ENCODE measurements at regions not wholly inside any gene's neighbourhood (a gene's known extent, or its start where the extent isn't known, plus 50 kb on each side); places are given as distances from the start of the nearest gene placed in this dataset.
"Not testable (repeated sequence)": the region's sequence is repeated elsewhere in the genome, so short reads cannot be mapped to it uniquely, and the experiment has no call there.

DNA sequence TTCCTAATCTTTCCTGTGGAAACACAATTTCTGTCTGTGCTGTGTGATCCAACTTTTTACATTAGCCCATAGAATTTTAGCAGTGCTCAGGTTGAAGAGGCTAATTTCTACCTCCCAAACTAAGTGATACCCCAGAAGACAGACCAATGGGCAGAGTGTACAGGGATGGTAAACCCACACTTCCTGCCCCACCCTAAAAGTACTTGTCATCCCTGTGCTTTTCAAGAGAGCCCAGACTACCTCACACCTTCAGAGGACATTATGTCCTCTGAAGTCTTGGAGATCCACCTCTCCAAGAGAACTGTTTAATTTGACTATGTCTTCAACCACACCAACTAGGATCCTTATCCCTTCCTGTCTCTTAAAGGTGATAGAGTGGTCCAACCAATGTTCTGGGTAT is 82.0 kb upstream of the ACSL1 start:
- H3K4me3 ChIP-seq (ENCODE audit: low read depth in 1 of 2, low read length in 2 of 2): no peak overlapping the region
- H3K9me3 ChIP-seq (ENCODE audit: control insufficient read depth in 1 of 2, low read length in 2 of 2): peaks cover 10 to 15% of the 10 kb centered on the region in 2 donors

GRCh38 chr4:184911310-184911709 is 85.5 kb upstream of the ACSL1 start:
- H3K27ac ChIP-seq (ENCODE audit: low read length): no peak overlapping the region
- H3K27me3 ChIP-seq (ENCODE audit: low read depth, low read length): no peaks in the 10 kb centered on the region
- H3K4me1 ChIP-seq (ENCODE audit: control insufficient read depth in 1 of 2, insufficient read depth in 2 of 2, low read length in 2 of 2): no peaks in the 10 kb centered on the region

More for the DNA sequence above, 82.0 kb upstream of the ACSL1 start:
- H3K4me1 ChIP-seq (ENCODE audit: control insufficient read depth in 1 of 2, insufficient read depth in 2 of 2, low read length in 2 of 2): no peaks in the 10 kb centered on the region
- no peaks in the 10 kb centered on the region for H3K27me3 ChIP-seq (ENCODE audit: low read depth, low read length)
- no peak overlapping the region for H3K27ac ChIP-seq (ENCODE audit: low read length)
- no peaks in the 10 kb centered on the region for H3K36me3 ChIP-seq (ENCODE audit: control insufficient read depth in 1 of 2, insufficient read depth in 2 of 2, low read length in 2 of 2)

DNA sequence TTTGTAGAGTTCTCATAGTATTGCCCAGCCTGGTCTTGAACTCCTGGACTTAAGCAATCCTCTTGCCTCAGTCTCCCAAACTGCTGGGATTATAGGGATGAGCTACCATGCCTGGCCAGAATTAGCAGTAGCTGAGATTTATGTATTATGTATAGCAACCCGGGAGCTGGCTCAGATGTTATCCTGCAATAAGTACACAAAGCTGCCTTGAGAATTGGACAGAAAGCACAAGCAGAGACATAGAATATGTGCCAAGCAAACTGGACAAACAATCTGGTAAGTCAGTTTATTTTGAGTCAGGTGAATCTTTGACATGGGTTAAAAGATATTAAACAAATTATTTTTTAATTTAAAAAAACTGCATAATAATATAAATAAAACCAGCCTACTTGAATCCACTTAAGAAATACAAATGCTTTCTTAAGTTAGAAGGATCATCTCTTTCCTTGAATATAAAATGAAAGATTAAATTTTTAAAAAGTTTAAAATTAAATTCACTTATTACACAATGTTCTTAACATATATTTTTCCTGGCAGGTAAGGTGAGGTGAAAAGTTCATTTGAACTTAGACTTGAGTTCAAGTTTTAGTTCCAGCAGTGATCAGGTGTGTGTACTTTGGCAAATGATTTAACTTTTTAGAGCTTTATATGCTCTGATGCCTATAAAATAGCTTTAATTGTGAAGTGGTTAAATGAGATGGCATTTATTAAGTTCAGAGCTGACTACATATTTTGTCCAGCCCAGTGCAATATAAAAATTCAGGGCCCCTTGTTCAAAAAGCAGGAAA is 87.8 kb upstream of the ACSL1 start:
- Histone ChIP-seq H3K4me3 (ENCODE audit: low read depth in 1 of 2, low read length in 2 of 2) (peak overlapping the region in 1 of 2 donors; percentile 38), H3K4me1 (ENCODE audit: control insufficient read depth in 1 of 2, insufficient read depth in 2 of 2, low read length in 2 of 2) (no peaks in the 10 kb centered on the region), H3K36me3 (ENCODE audit: control insufficient read depth in 1 of 2, insufficient read depth in 2 of 2, low read length in 2 of 2) (no peaks in the 10 kb centered on the region), H3K27me3 (ENCODE audit: low read depth, low read length) (no peaks in the 10 kb centered on the region), H3K9me3 (ENCODE audit: control insufficient read depth in 1 of 2, low read length in 2 of 2) (peaks cover 10 to 27% of the 10 kb centered on the region in 2 donors), H3K27ac (ENCODE audit: low read length) (no peak overlapping the region)

More at GRCh38 chr4:184911310-184911709, 85.5 kb upstream of the ACSL1 start:
- Histone ChIP-seq H3K36me3 (ENCODE audit: control insufficient read depth in 1 of 2, insufficient read depth in 2 of 2, low read length in 2 of 2) (no peaks in the 10 kb centered on the region), H3K4me3 (ENCODE audit: low read depth in 1 of 2, low read length in 2 of 2) (no peak overlapping the region), H3K9me3 (ENCODE audit: control insufficient read depth in 1 of 2, low read length in 2 of 2) (peaks cover 10 to 27% of the 10 kb centered on the region in 2 donors)

- not testable (repeated sequence) for H3K36me3 ChIP-seq (ENCODE audit: control insufficient read depth in 1 of 2, insufficient read depth in 2 of 2, low read length in 2 of 2); H3K27ac ChIP-seq (ENCODE audit: low read length); H3K4me1 ChIP-seq (ENCODE audit: control insufficient read depth in 1 of 2, insufficient read depth in 2 of 2, low read length in 2 of 2); H3K27me3 ChIP-seq (ENCODE audit: low read depth, low read length); H3K4me3 ChIP-seq (ENCODE audit: low read depth in 1 of 2, low read length in 2 of 2); H3K9me3 ChIP-seq (ENCODE audit: control insufficient read depth in 1 of 2, low read length in 2 of 2)
These were observed 93.0 kb upstream of the ACSL1 start for GRCh38 chr4:184918799-184919198.

GRCh38 chr4:184921456-184921855 is 95.7 kb upstream of the ACSL1 start:
- Histone ChIP-seq H3K27ac (ENCODE audit: low read length) (no peak overlapping the region), H3K9me3 (ENCODE audit: control insufficient read depth in 1 of 2, low read length in 2 of 2) (no peaks in the 10 kb centered on the region), H3K4me1 (ENCODE audit: control insufficient read depth in 1 of 2, insufficient read depth in 2 of 2, low read length in 2 of 2) (no peaks in the 10 kb centered on the region), H3K36me3 (ENCODE audit: control insufficient read depth in 1 of 2, insufficient read depth in 2 of 2, low read length in 2 of 2) (no peaks in the 10 kb centered on the region), H3K4me3 (ENCODE audit: low read depth in 1 of 2, low read length in 2 of 2) (no peak overlapping the region), H3K27me3 (ENCODE audit: low read depth, low read length) (no peaks in the 10 kb centered on the region)

DNA sequence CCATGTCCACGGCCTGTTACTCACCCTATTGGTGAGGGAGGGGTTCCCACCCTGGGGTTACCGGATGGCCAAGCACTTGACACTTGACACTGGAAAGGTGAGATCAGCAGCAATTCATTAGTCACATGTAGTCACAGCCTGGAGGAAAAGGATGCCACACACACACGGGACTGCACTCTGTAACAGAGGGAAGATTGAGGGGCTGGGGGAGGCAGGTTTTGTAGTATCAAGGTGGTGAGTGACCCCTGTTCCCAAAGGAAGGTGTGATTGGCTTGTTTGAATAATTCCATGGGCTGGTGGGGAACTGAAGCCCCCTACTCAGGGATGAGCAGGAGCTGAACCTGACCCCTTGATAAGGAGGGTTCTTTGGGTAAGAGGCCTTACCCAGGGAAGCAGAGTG is 96.0 kb upstream of the HELT start:
- H3K4me3 ChIP-seq (ENCODE audit: low read depth in 1 of 2, low read length in 2 of 2): no peak overlapping the region
- H3K4me1 ChIP-seq (ENCODE audit: control insufficient read depth in 1 of 2, insufficient read depth in 2 of 2, low read length in 2 of 2): no peaks in the 10 kb centered on the region
- H3K9me3 ChIP-seq (ENCODE audit: control insufficient read depth in 1 of 2, low read length in 2 of 2): no peaks in the 10 kb centered on the region
- no peak overlapping the region for H3K27ac ChIP-seq (ENCODE audit: low read length)
- H3K36me3 ChIP-seq (ENCODE audit: control insufficient read depth in 1 of 2, insufficient read depth in 2 of 2, low read length in 2 of 2): no peaks in the 10 kb centered on the region
- H3K27me3 ChIP-seq (ENCODE audit: low read depth, low read length): no peaks in the 10 kb centered on the region

DNA sequence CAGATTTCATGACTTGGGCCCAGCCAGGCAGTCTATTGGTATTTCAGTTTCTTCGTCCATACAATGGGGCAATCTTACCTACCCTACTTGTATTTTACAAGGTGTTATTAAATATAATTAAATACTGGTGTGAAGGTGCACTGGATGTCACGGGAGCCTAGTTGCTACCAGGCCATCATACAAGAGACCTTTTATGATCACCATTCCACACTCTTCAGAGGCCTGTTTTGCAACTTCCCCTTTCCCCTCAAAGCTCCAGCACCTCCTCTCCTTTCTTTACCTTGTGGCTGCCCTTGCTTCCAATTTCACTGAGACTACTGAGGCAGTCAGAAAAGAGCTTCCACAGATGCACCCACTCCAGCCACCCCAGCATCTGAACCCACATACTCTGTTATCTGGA is 93.8 kb upstream of the HELT start:
- no peaks in the 10 kb centered on the region for H3K4me1 ChIP-seq (ENCODE audit: control insufficient read depth in 1 of 2, insufficient read depth in 2 of 2, low read length in 2 of 2)
- H3K27me3 ChIP-seq (ENCODE audit: low read depth, low read length): no peaks in the 10 kb centered on the region
- no peak overlapping the region for H3K27ac ChIP-seq (ENCODE audit: low read length)
- H3K4me3 ChIP-seq (ENCODE audit: low read depth in 1 of 2, low read length in 2 of 2): no peak overlapping the region
- H3K9me3 ChIP-seq (ENCODE audit: control insufficient read depth in 1 of 2, low read length in 2 of 2): peaks cover 0 to 4% of the 10 kb centered on the region in 2 donors
- no peaks in the 10 kb centered on the region for H3K36me3 ChIP-seq (ENCODE audit: control insufficient read depth in 1 of 2, insufficient read depth in 2 of 2, low read length in 2 of 2)

- peaks cover 0 to 4% of the 10 kb centered on the region in 2 donors for H3K9me3 ChIP-seq (ENCODE audit: control insufficient read depth in 1 of 2, low read length in 2 of 2)
- no peaks in the 10 kb centered on the region for H3K4me1 ChIP-seq (ENCODE audit: control insufficient read depth in 1 of 2, insufficient read depth in 2 of 2, low read length in 2 of 2)
- no peak overlapping the region for H3K4me3 ChIP-seq (ENCODE audit: low read depth in 1 of 2, low read length in 2 of 2)
- no peak overlapping the region for H3K27ac ChIP-seq (ENCODE audit: low read length)
- no peaks in the 10 kb centered on the region for H3K27me3 ChIP-seq (ENCODE audit: low read depth, low read length)
- H3K36me3 ChIP-seq (ENCODE audit: control insufficient read depth in 1 of 2, insufficient read depth in 2 of 2, low read length in 2 of 2): no peaks in the 10 kb centered on the region
These were observed 88.8 kb upstream of the HELT start for GRCh38 chr4:184929476-184929875.

- no peak overlapping the region for H3K4me3 ChIP-seq (ENCODE audit: low read depth in 1 of 2, low read length in 2 of 2)
- no peaks in the 10 kb centered on the region for H3K4me1 ChIP-seq (ENCODE audit: control insufficient read depth in 1 of 2, insufficient read depth in 2 of 2, low read length in 2 of 2)
- H3K36me3 ChIP-seq (ENCODE audit: control insufficient read depth in 1 of 2, insufficient read depth in 2 of 2, low read length in 2 of 2): no peaks in the 10 kb centered on the region
- peaks cover 0 to 4% of the 10 kb centered on the region in 2 donors for H3K9me3 ChIP-seq (ENCODE audit: control insufficient read depth in 1 of 2, low read length in 2 of 2)
- no peak overlapping the region for H3K27ac ChIP-seq (ENCODE audit: low read length)
- no peaks in the 10 kb centered on the region for H3K27me3 ChIP-seq (ENCODE audit: low read depth, low read length)
These were observed 88.3 kb upstream of the HELT start for GRCh38 chr4:184930026-184930425.

GRCh38 chr4:184932343-184932742 is 85.9 kb upstream of the HELT start:
- Histone ChIP-seq H3K4me3 (ENCODE audit: low read depth in 1 of 2, low read length in 2 of 2) (no peak overlapping the region), H3K27ac (ENCODE audit: low read length) (no peak overlapping the region), H3K9me3 (ENCODE audit: control insufficient read depth in 1 of 2, low read length in 2 of 2) (peaks cover 0 to 4% of the 10 kb centered on the region in 2 donors), H3K36me3 (ENCODE audit: control insufficient read depth in 1 of 2, insufficient read depth in 2 of 2, low read length in 2 of 2) (no peaks in the 10 kb centered on the region), H3K27me3 (ENCODE audit: low read depth, low read length) (no peaks in the 10 kb centered on the region), H3K4me1 (ENCODE audit: control insufficient read depth in 1 of 2, insufficient read depth in 2 of 2, low read length in 2 of 2) (no peaks in the 10 kb centered on the region)

DNA sequence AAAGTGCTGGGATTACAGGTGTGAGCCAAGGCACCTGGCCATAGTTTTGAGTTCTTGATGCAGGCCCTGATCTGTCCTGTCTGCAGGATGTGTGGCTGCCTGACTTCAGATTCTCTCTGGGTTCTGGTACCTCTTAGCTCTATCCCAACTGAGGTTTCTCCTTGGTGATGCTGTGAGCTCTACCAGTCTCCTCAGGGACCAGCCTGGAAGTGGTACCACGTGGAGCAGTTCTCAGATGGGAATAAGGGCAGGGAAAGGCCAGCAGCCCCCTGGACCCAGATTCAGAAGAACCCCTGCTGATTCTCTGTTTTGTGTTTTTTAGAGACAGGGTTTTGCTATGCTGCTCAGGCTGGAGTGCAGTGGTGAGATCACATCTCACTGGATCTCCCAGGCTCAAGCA is 85.0 kb upstream of the HELT start:
- no peaks in the 10 kb centered on the region for H3K27me3 ChIP-seq (ENCODE audit: low read depth, low read length)
- peaks cover 0 to 1% of the 10 kb centered on the region in 2 donors for H3K9me3 ChIP-seq (ENCODE audit: control insufficient read depth in 1 of 2, low read length in 2 of 2)
- H3K36me3 ChIP-seq (ENCODE audit: control insufficient read depth in 1 of 2, insufficient read depth in 2 of 2, low read length in 2 of 2): no peaks in the 10 kb centered on the region
- no peaks in the 10 kb centered on the region for H3K4me1 ChIP-seq (ENCODE audit: control insufficient read depth in 1 of 2, insufficient read depth in 2 of 2, low read length in 2 of 2)
- no peak overlapping the region for H3K27ac ChIP-seq (ENCODE audit: low read length)
- no peak overlapping the region for H3K4me3 ChIP-seq (ENCODE audit: low read depth in 1 of 2, low read length in 2 of 2)

GRCh38 chr4:184934184-184934583 is 84.1 kb upstream of the HELT start:
- Histone ChIP-seq H3K36me3 (ENCODE audit: control insufficient read depth in 1 of 2, insufficient read depth in 2 of 2, low read length in 2 of 2) (no peaks in the 10 kb centered on the region), H3K4me1 (ENCODE audit: control insufficient read depth in 1 of 2, insufficient read depth in 2 of 2, low read length in 2 of 2) (no peaks in the 10 kb centered on the region), H3K9me3 (ENCODE audit: control insufficient read depth in 1 of 2, low read length in 2 of 2) (no peaks in the 10 kb centered on the region), H3K27me3 (ENCODE audit: low read depth, low read length) (no peaks in the 10 kb centered on the region), H3K4me3 (ENCODE audit: low read depth in 1 of 2, low read length in 2 of 2) (no peak overlapping the region), H3K27ac (ENCODE audit: low read length) (no peak overlapping the region)

Measured in muscle layer of duodenum (tissue), 2 donors.